ENCODE measurements at regions not wholly inside any gene's neighbourhood (a gene's known extent, or its start where the extent isn't known, plus 50 kb on each side); places are given as distances from the start of the nearest gene placed in this dataset.
"Not testable (repeated sequence)": the region's sequence is repeated elsewhere in the genome, so short reads cannot be mapped to it uniquely, and the experiment has no call there.

GRCh38 chr5:61232490-61233050 is 70.3 kb upstream of the SMIM15 start:
- intact Hi-C loops (cut with micrococcal nuclease; ENCODE audit: unreplicated experiment) = no loop called here
- no peaks in the 10 kb centered on the region for H3K36me3 Mint-ChIP-seq (ENCODE audit: insufficient read depth, unreplicated experiment)
- no peak overlapping the region for H3K4me3 Mint-ChIP-seq (ENCODE audit: low read depth, unreplicated experiment)
- peaks cover 11% of the 10 kb centered on the region for H3K4me1 Mint-ChIP-seq (ENCODE audit: low read depth, unreplicated experiment)
- H3K27ac Mint-ChIP-seq (ENCODE audit: unreplicated experiment) = no peak overlapping the region
- no peak for TF ChIP-seq CTCF (IDR thresholded peaks at IDR 0.05; ENCODE audit: unreplicated experiment)
- BruUV-seq (replicated peaks) = no TSS peak
- H3K27me3 Mint-ChIP-seq (ENCODE audit: unreplicated experiment) = no peaks in the 10 kb centered on the region
- CTCF ChIA-PET = no interaction called here
- no peaks in the 10 kb centered on the region for H3K9me3 Mint-ChIP-seq (ENCODE audit: low read depth, unreplicated experiment)
- DNase-seq = no peak

DNA sequence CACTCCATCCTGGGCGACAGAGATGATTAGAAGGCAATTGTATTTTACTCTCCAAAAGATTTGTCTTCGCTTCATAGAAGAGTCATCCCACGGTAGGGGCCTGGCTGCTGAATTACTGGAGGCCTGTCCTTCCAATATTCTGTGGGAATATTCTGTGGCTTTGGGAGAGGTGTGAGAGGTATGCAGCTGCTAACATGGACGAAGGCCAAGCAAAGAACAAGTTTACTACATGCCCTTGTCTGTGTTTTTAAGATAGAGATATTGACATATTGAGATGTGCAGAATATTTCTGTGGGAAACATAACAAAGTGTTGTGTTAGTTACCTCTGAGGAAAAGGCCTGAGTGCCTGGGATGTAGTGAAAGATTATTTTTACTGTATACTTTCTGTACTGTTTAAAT is 71.8 kb upstream of the SMIM15 start:
- TF ChIP-seq CTCF (IDR thresholded peaks at IDR 0.05; ENCODE audit: unreplicated experiment) = no peak
- intact Hi-C loops (cut with micrococcal nuclease; ENCODE audit: unreplicated experiment) = no loop called here
- CTCF ChIA-PET = no interaction called here
- no peak for DNase-seq
- no peaks in the 10 kb centered on the region for H3K27me3 Mint-ChIP-seq (ENCODE audit: unreplicated experiment)
- no TSS peak for BruUV-seq (replicated peaks)
- peaks cover 2% of the 10 kb centered on the region for H3K9me3 Mint-ChIP-seq (ENCODE audit: low read depth, unreplicated experiment)
- H3K4me3 Mint-ChIP-seq (ENCODE audit: low read depth, unreplicated experiment) = no peak overlapping the region
- H3K27ac Mint-ChIP-seq (ENCODE audit: unreplicated experiment) = no peak overlapping the region
- H3K36me3 Mint-ChIP-seq (ENCODE audit: insufficient read depth, unreplicated experiment) = no peaks in the 10 kb centered on the region
- H3K4me1 Mint-ChIP-seq (ENCODE audit: low read depth, unreplicated experiment) = peaks cover 11% of the 10 kb centered on the region

DNA sequence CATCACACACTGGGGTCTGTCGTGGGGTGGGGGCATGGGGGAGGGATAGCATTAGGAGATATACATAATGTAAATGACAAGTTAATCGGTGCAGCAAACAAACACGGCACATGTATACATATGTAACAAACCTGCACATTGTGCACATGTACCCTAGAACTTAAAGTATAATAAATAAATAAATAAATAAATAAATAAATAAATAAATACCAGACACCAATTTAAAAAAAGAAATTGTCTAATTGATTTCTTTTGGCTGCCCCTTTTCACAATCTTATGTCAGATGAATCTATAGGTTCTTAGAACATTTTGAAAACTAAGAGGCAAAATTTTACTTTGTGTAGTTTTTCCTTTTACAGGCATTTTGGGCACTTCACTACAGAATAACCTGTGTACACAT is 74.4 kb upstream of the SMIM15 start:
- H3K27ac Mint-ChIP-seq (ENCODE audit: unreplicated experiment); H3K4me1 Mint-ChIP-seq (ENCODE audit: low read depth, unreplicated experiment); BruUV-seq (replicated peaks); H3K36me3 Mint-ChIP-seq (ENCODE audit: insufficient read depth, unreplicated experiment); H3K9me3 Mint-ChIP-seq (ENCODE audit: low read depth, unreplicated experiment); DNase-seq; intact Hi-C loops (cut with micrococcal nuclease; ENCODE audit: unreplicated experiment); CTCF ChIA-PET; H3K27me3 Mint-ChIP-seq (ENCODE audit: unreplicated experiment); H3K4me3 Mint-ChIP-seq (ENCODE audit: low read depth, unreplicated experiment): not testable (repeated sequence)

DNA sequence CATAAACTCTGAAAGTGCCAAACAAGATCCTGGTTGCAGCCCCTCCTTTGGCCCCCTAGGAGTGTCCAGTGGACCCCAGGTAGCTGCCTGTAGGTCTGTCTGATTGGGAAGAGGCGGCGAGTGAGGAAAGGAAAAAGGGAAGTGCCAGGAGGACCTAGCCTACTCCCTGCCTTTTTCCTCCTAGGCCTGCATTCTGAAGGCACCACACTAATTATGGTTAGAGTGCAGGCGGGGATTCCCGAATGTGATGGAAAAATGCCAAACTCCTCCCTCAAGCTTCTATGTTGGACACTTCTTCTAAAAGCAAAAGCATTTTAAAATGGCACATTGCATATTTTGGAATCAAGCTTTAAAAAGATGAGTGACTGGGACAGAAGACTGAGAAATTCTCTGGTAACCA is 83.2 kb upstream of the SMIM15 start:
- H3K4me3 Mint-ChIP-seq (ENCODE audit: low read depth, unreplicated experiment) = peak overlapping the region; percentile 30
- no peak for TF ChIP-seq CTCF (IDR thresholded peaks at IDR 0.05; ENCODE audit: unreplicated experiment)
- peak overlapping the region; percentile 56 for H3K27ac Mint-ChIP-seq (ENCODE audit: unreplicated experiment)
- no peaks in the 10 kb centered on the region for H3K27me3 Mint-ChIP-seq (ENCODE audit: unreplicated experiment)
- H3K4me1 Mint-ChIP-seq (ENCODE audit: low read depth, unreplicated experiment) = peaks cover 22% of the 10 kb centered on the region
- H3K36me3 Mint-ChIP-seq (ENCODE audit: insufficient read depth, unreplicated experiment) = no peaks in the 10 kb centered on the region
- DNase-seq = peak; percentile 51
- no TSS peak for BruUV-seq (replicated peaks)
- H3K9me3 Mint-ChIP-seq (ENCODE audit: low read depth, unreplicated experiment) = peaks cover 3% of the 10 kb centered on the region
- intact Hi-C loops (cut with micrococcal nuclease; ENCODE audit: unreplicated experiment) = no loop called here
- CTCF ChIA-PET = no interaction called here

GRCh38 chr5:61245936-61246335 is 83.7 kb upstream of the SMIM15 start:
- CTCF ChIA-PET = no interaction called here
- intact Hi-C loops (cut with micrococcal nuclease; ENCODE audit: unreplicated experiment) = loop anchor here (2.0 kb wide), 1 partner anchor 47 kb away; no protein-coding TSS in a partner anchor
- Mint-ChIP-seq H3K9me3 (ENCODE audit: low read depth, unreplicated experiment) (peaks cover 3% of the 10 kb centered on the region), H3K27ac (ENCODE audit: unreplicated experiment) (no peak overlapping the region), H3K4me3 (ENCODE audit: low read depth, unreplicated experiment) (peak overlapping the region; percentile 30), H3K36me3 (ENCODE audit: insufficient read depth, unreplicated experiment) (no peaks in the 10 kb centered on the region), H3K4me1 (ENCODE audit: low read depth, unreplicated experiment) (peaks cover 22% of the 10 kb centered on the region), H3K27me3 (ENCODE audit: unreplicated experiment) (no peaks in the 10 kb centered on the region)
- BruUV-seq (replicated peaks) = no TSS peak
- DNase-seq = peak; percentile 40
- TF ChIP-seq CTCF (IDR thresholded peaks at IDR 0.05; ENCODE audit: unreplicated experiment) = no peak

Data from Calu3 (cell line).